Lower lobe of right lung (tissue), 2 donors: ENCODE measurements at regions not wholly inside any gene's neighbourhood (a gene's known extent, or its start where the extent isn't known, plus 50 kb on each side); places are given as distances from the start of the nearest gene placed in this dataset.

Experiments used
- ATAC-seq, 2 donors: fragments of 200-7000 bp; cut with Tn5 transposase; one replicate each; pipeline ENCODE4 v1.9.1; 2020 to 2022; ENCODE audit warnings: mild to moderate bottlenecking in 2 of 2, moderate library complexity in 2 of 2
- DNase-seq: peaks from one replicate; pipeline ENCODE4 v3.0.0-alpha.2; 2020
- H3K27ac ChIP-seq: fragments of 200-600 bp; one replicate; pipeline ENCODE4 v1.8.0; 2022
- H3K27me3 ChIP-seq: fragments of 200-600 bp; one replicate; pipeline ENCODE4 v1.8.0; 2022; ENCODE audit warnings: low read depth
- H3K36me3 ChIP-seq: fragments of 200-600 bp; one replicate; pipeline ENCODE4 v1.8.0; 2022; ENCODE audit warnings: mild to moderate bottlenecking
- H3K4me1 ChIP-seq: fragments of 200-600 bp; one replicate; pipeline ENCODE4 v1.8.0; 2022
- H3K4me3 ChIP-seq: fragments of 200-600 bp; one replicate; pipeline ENCODE4 v1.8.0; 2022; ENCODE audit warnings: mild to moderate bottlenecking
- H3K9me3 ChIP-seq: fragments of 200-600 bp; one replicate; pipeline ENCODE4 v1.8.0; 2022
- CTCF ChIP-seq: fragments of 200-600 bp; IDR thresholded peaks from one replicate; pipeline ENCODE4 v1.8.0; 2022; ENCODE audit warnings: antibody characterized with exemption, mild to moderate bottlenecking
- intact Hi-C: fragments of 100-400 bp; cut with DNase I; formaldehyde crosslinking; loops from one replicate; pipeline ENCODE4 v1.11.0; 2022
- donor health status: DM: no; HTN: yes; CAD: no; lungs with severe emphysema.

- no peak for TF ChIP-seq CTCF
- H3K36me3 ChIP-seq: no peaks in the 10 kb centered on the region
- H3K27ac ChIP-seq: no peak overlapping the region
- no peaks in the 10 kb centered on the region for H3K4me1 ChIP-seq
- H3K9me3 ChIP-seq: no peaks in the 10 kb centered on the region
- intact Hi-C loops: no loop called here
- DNase-seq: no peak
- ATAC-seq: no peak
- no peaks in the 10 kb centered on the region for H3K27me3 ChIP-seq
- no peak overlapping the region for H3K4me3 ChIP-seq
These were observed 67.5 kb downstream of the YIPF5 start for GRCh38 chr5:144102979-144103378.

- Histone ChIP-seq H3K36me3 (no peaks in the 10 kb centered on the region), H3K27ac (no peak overlapping the region), H3K9me3 (no peaks in the 10 kb centered on the region), H3K4me3 (no peak overlapping the region), H3K4me1 (no peaks in the 10 kb centered on the region), H3K27me3 (no peaks in the 10 kb centered on the region)
- ATAC-seq: no peak
- no peak for TF ChIP-seq CTCF
- no peak for DNase-seq
- intact Hi-C loops: no loop called here
These were observed 66.6 kb downstream of the YIPF5 start for GRCh38 chr5:144103611-144104485.

- ATAC-seq: no peak
- Histone ChIP-seq H3K27me3 (no peaks in the 10 kb centered on the region), H3K9me3 (no peaks in the 10 kb centered on the region), H3K36me3 (no peaks in the 10 kb centered on the region), H3K4me3 (no peak overlapping the region), H3K27ac (no peak overlapping the region), H3K4me1 (no peaks in the 10 kb centered on the region)
- DNase-seq: no peak
- intact Hi-C loops: no loop called here
- TF ChIP-seq CTCF: no peak
These were observed 65.1 kb downstream of the YIPF5 start for GRCh38 chr5:144105371-144105770.

GRCh38 chr5:144108131-144108530 is 62.3 kb downstream of the YIPF5 start:
- H3K27ac ChIP-seq: no peak overlapping the region
- TF ChIP-seq CTCF: no peak
- H3K9me3 ChIP-seq: no peaks in the 10 kb centered on the region
- ATAC-seq (no peak), DNase-seq (no peak)
- H3K4me3 ChIP-seq: no peak overlapping the region
- no peaks in the 10 kb centered on the region for H3K27me3 ChIP-seq
- intact Hi-C loops: no loop called here
- no peaks in the 10 kb centered on the region for H3K36me3 ChIP-seq
- H3K4me1 ChIP-seq: no peaks in the 10 kb centered on the region
